CD4-positive, alpha-beta memory T cell (primary cell): ENCODE measurements at regions not wholly inside any gene's neighbourhood (a gene's known extent, or its start where the extent isn't known, plus 50 kb on each side); places are given as distances from the start of the nearest gene placed in this dataset.

Source experiments
- CTCF ChIA-PET: fragments of 350-600 bp; sonication (Branson Sonifier 250); formaldehyde crosslinking; loops from one replicate; lab custom pipeline; 2021; ENCODE audit warnings: inconsistent platforms; ENCODE audit not compliant: partially characterized antibody; lab: Charles Lee
- POLR2A ChIA-PET: fragments of 350-600 bp; sonication (Branson Sonifier 250); formaldehyde crosslinking; loops from one replicate; lab custom pipeline; 2021; ENCODE audit not compliant: partially characterized antibody; lab: Charles Lee
- DNase-seq, 5 donors: peaks; one replicate each; pipeline versions ENCODE4 v3.0.0 to v3.0.0-alpha.2; 2020 to 2022; ENCODE audit warnings: mixed read lengths in 1 of 5
- H3K27ac ChIP-seq: one replicate; pipeline ENCODE4 v1.7.0; 2013; ENCODE audit warnings: low read depth, low read length
- H3K27me3 ChIP-seq: 2 replicates; pipeline ENCODE4 v1.7.0; 2013; ENCODE audit warnings: mild to moderate bottlenecking, low read length, moderate library complexity; ENCODE audit not compliant: insufficient read depth
- H3K36me3 ChIP-seq: 2 replicates; pipeline ENCODE4 v1.7.0; 2013; ENCODE audit warnings: mild to moderate bottlenecking, low read length, moderate library complexity; ENCODE audit not compliant: insufficient read depth
- H3K4me1 ChIP-seq: 2 replicates; pipeline ENCODE4 v1.7.0; 2013; ENCODE audit warnings: mild to moderate bottlenecking, low read length, moderate library complexity; ENCODE audit not compliant: insufficient read depth
- H3K4me3 ChIP-seq, 2 donors: one replicate each; pipeline ENCODE4 v1.7.0; 2013; ENCODE audit warnings: low read length in 2 of 2, mild to moderate bottlenecking in 1 of 2
- H3K9me3 ChIP-seq, 2 donors: one replicate each; pipeline ENCODE4 v1.7.0; 2013; ENCODE audit warnings: low read length in 2 of 2, control low read depth in 1 of 2; ENCODE audit not compliant: control insufficient read depth in 1 of 2
- H3K27ac Mint-ChIP-seq, 7 donors: one replicate each; pipeline ENCODE4 v1.8.0; 2020 to 2021; ENCODE audit warnings: mixed read lengths in 7 of 7, mild to moderate bottlenecking in 6 of 7, inconsistent platforms in 3 of 7, moderate library complexity in 3 of 7
- H3K27me3 Mint-ChIP-seq, 2 donors: one replicate each; pipeline ENCODE4 v1.8.0; 2020 to 2021; ENCODE audit warnings: mixed read lengths in 2 of 2
- H3K36me3 Mint-ChIP-seq, 2 donors: one replicate each; pipeline ENCODE4 v1.8.0; 2020 to 2021; ENCODE audit warnings: mixed read lengths in 2 of 2, inconsistent platforms in 1 of 2, mild to moderate bottlenecking in 1 of 2
- H3K4me1 Mint-ChIP-seq, 4 donors: one replicate each; pipeline ENCODE4 v1.8.0; 2020 to 2021; ENCODE audit warnings: mixed read lengths in 4 of 4, mild to moderate bottlenecking in 1 of 4
- H3K4me3 Mint-ChIP-seq, 8 donors: one replicate each; pipeline ENCODE4 v1.8.0; 2020 to 2021; ENCODE audit warnings: mixed read lengths in 8 of 8, mild to moderate bottlenecking in 7 of 8, moderate library complexity in 6 of 8, inconsistent platforms in 3 of 8
- H3K9me3 Mint-ChIP-seq, 8 donors: one replicate each; pipeline ENCODE4 v1.8.0; 2020 to 2021; ENCODE audit warnings: mixed read lengths in 8 of 8, mild to moderate bottlenecking in 5 of 8, inconsistent platforms in 3 of 8, moderate library complexity in 1 of 8
- intact Hi-C: fragments of 100-400 bp; cut with micrococcal nuclease; formaldehyde crosslinking; loops from one replicate; pipeline ENCODE4 v1.15.1; 2023

GRCh38 chr2:103962670-103963069 is 891.2 kb upstream of the POU3F3 start:
- Histone ChIP-seq H3K27me3 (no peaks in the 10 kb centered on the region), H3K27ac (no peak overlapping the region), H3K4me3 (no peak overlapping the region), H3K4me1 (no peaks in the 10 kb centered on the region), H3K9me3 (no peaks in the 10 kb centered on the region), H3K36me3 (no peaks in the 10 kb centered on the region)
- no peaks in the 10 kb centered on the region for H3K27me3 Mint-ChIP-seq
- no peak overlapping the region for H3K27ac Mint-ChIP-seq
- no peaks in the 10 kb centered on the region for H3K4me1 Mint-ChIP-seq
- POLR2A ChIA-PET, result no interaction called here
- intact Hi-C loops, result no loop called here
- no peak for DNase-seq
- no peaks in the 10 kb centered on the region for H3K36me3 Mint-ChIP-seq
- H3K4me3 Mint-ChIP-seq, result no peak overlapping the region
- peaks cover 0 to 23% (median 8%) of the 10 kb centered on the region in 8 donors for H3K9me3 Mint-ChIP-seq
- CTCF ChIA-PET, result no interaction called here

- H3K9me3 Mint-ChIP-seq, result peaks cover 0 to 28% (median 8%) of the 10 kb centered on the region in 8 donors
- H3K27ac Mint-ChIP-seq, result no peak overlapping the region
- Histone ChIP-seq H3K9me3 (no peaks in the 10 kb centered on the region), H3K4me1 (no peaks in the 10 kb centered on the region), H3K27me3 (no peaks in the 10 kb centered on the region), H3K27ac (no peak overlapping the region), H3K36me3 (no peaks in the 10 kb centered on the region), H3K4me3 (no peak overlapping the region)
- intact Hi-C loops, result no loop called here
- CTCF ChIA-PET, result no interaction called here
- H3K4me1 Mint-ChIP-seq, result no peaks in the 10 kb centered on the region
- no peak overlapping the region for H3K4me3 Mint-ChIP-seq
- DNase-seq, result no peak
- POLR2A ChIA-PET, result no interaction called here
- H3K27me3 Mint-ChIP-seq, result no peaks in the 10 kb centered on the region
- no peaks in the 10 kb centered on the region for H3K36me3 Mint-ChIP-seq
Measured at GRCh38 chr2:103963146-103963725, 890.7 kb upstream of the POU3F3 start.

- CTCF ChIA-PET, result no interaction called here
- Histone ChIP-seq H3K27ac (no peak overlapping the region), H3K9me3 (no peaks in the 10 kb centered on the region), H3K4me3 (no peak overlapping the region), H3K4me1 (no peaks in the 10 kb centered on the region), H3K36me3 (no peaks in the 10 kb centered on the region), H3K27me3 (no peaks in the 10 kb centered on the region)
- DNase-seq, result no peak
- POLR2A ChIA-PET, result no interaction called here
- Mint-ChIP-seq H3K36me3 (no peaks in the 10 kb centered on the region), H3K4me3 (no peak overlapping the region), H3K27ac (no peak overlapping the region), H3K9me3 (peaks cover 0 to 12% (median 4%) of the 10 kb centered on the region in 8 donors), H3K4me1 (no peaks in the 10 kb centered on the region), H3K27me3 (no peaks in the 10 kb centered on the region)
- intact Hi-C loops, result no loop called here
Measured at GRCh38 chr2:103977241-103977640, 876.7 kb upstream of the POU3F3 start.

- Mint-ChIP-seq H3K36me3 (no peaks in the 10 kb centered on the region), H3K9me3 (peaks cover 0 to 10% (median 2%) of the 10 kb centered on the region in 8 donors), H3K27ac (no peak overlapping the region), H3K4me1 (no peaks in the 10 kb centered on the region), H3K27me3 (no peaks in the 10 kb centered on the region), H3K4me3 (no peak overlapping the region)
- no peaks in the 10 kb centered on the region for H3K27me3 ChIP-seq
- H3K36me3 ChIP-seq, result no peaks in the 10 kb centered on the region
- ChIA-PET POLR2A (no interaction called here), CTCF (no interaction called here)
- intact Hi-C loops, result no loop called here
- no peaks in the 10 kb centered on the region for H3K9me3 ChIP-seq
- H3K27ac ChIP-seq, result no peak overlapping the region
- DNase-seq, result no peak
- no peak overlapping the region for H3K4me3 ChIP-seq
- no peaks in the 10 kb centered on the region for H3K4me1 ChIP-seq
Measured at GRCh38 chr2:103977668-103978067, 876.2 kb upstream of the POU3F3 start.

- H3K36me3 ChIP-seq, result no peaks in the 10 kb centered on the region
- Mint-ChIP-seq H3K27ac (no peak overlapping the region), H3K9me3 (peaks cover 0 to 10% (median 6%) of the 10 kb centered on the region in 8 donors), H3K27me3 (no peaks in the 10 kb centered on the region), H3K36me3 (no peaks in the 10 kb centered on the region), H3K4me3 (no peak overlapping the region), H3K4me1 (no peaks in the 10 kb centered on the region)
- no peak overlapping the region for H3K27ac ChIP-seq
- no peaks in the 10 kb centered on the region for H3K4me1 ChIP-seq
- no peaks in the 10 kb centered on the region for H3K9me3 ChIP-seq
- intact Hi-C loops, result no loop called here
- ChIA-PET POLR2A (no interaction called here), CTCF (no interaction called here)
- DNase-seq, result no peak
- no peak overlapping the region for H3K4me3 ChIP-seq
- H3K27me3 ChIP-seq, result no peaks in the 10 kb centered on the region
Measured at GRCh38 chr2:103980401-103980800, 873.5 kb upstream of the POU3F3 start.

- ChIA-PET POLR2A (no interaction called here), CTCF (no interaction called here)
- Mint-ChIP-seq H3K27ac (no peak overlapping the region), H3K36me3 (no peaks in the 10 kb centered on the region), H3K27me3 (no peaks in the 10 kb centered on the region), H3K9me3 (peaks cover 0 to 9% (median 5%) of the 10 kb centered on the region in 8 donors), H3K4me1 (no peaks in the 10 kb centered on the region), H3K4me3 (no peak overlapping the region)
- no peaks in the 10 kb centered on the region for H3K4me1 ChIP-seq
- H3K27ac ChIP-seq, result no peak overlapping the region
- intact Hi-C loops, result no loop called here
- no peaks in the 10 kb centered on the region for H3K9me3 ChIP-seq
- DNase-seq, result no peak
- no peaks in the 10 kb centered on the region for H3K27me3 ChIP-seq
- no peaks in the 10 kb centered on the region for H3K36me3 ChIP-seq
- H3K4me3 ChIP-seq, result no peak overlapping the region
Measured at GRCh38 chr2:103982691-103983090, 871.2 kb upstream of the POU3F3 start.

- H3K4me1 Mint-ChIP-seq, result no peaks in the 10 kb centered on the region
- DNase-seq, result no peak
- H3K36me3 Mint-ChIP-seq, result no peaks in the 10 kb centered on the region
- no peak overlapping the region for H3K4me3 Mint-ChIP-seq
- H3K9me3 ChIP-seq, result no peaks in the 10 kb centered on the region
- no peaks in the 10 kb centered on the region for H3K4me1 ChIP-seq
- H3K36me3 ChIP-seq, result no peaks in the 10 kb centered on the region
- POLR2A ChIA-PET, result no interaction called here
- intact Hi-C loops, result no loop called here
- H3K27ac ChIP-seq, result no peak overlapping the region
- H3K4me3 ChIP-seq, result no peak overlapping the region
- CTCF ChIA-PET, result no interaction called here
- H3K9me3 Mint-ChIP-seq, result peaks cover 0 to 18% (median 8%) of the 10 kb centered on the region in 8 donors
- H3K27ac Mint-ChIP-seq, result no peak overlapping the region
- no peaks in the 10 kb centered on the region for H3K27me3 ChIP-seq
- no peaks in the 10 kb centered on the region for H3K27me3 Mint-ChIP-seq
Measured at GRCh38 chr2:103986001-103986400, 867.9 kb upstream of the POU3F3 start.

- H3K27me3 Mint-ChIP-seq, result no peaks in the 10 kb centered on the region
- no peaks in the 10 kb centered on the region for H3K27me3 ChIP-seq
- no peaks in the 10 kb centered on the region for H3K36me3 ChIP-seq
- no peak overlapping the region for H3K4me3 Mint-ChIP-seq
- no peaks in the 10 kb centered on the region for H3K36me3 Mint-ChIP-seq
- H3K9me3 ChIP-seq, result no peaks in the 10 kb centered on the region
- no peak overlapping the region for H3K4me3 ChIP-seq
- no peaks in the 10 kb centered on the region for H3K4me1 Mint-ChIP-seq
- H3K9me3 Mint-ChIP-seq, result peaks cover 0 to 27% (median 16%) of the 10 kb centered on the region in 8 donors
- DNase-seq, result no peak
- no peak overlapping the region for H3K27ac ChIP-seq
- no peak overlapping the region for H3K27ac Mint-ChIP-seq
- H3K4me1 ChIP-seq, result no peaks in the 10 kb centered on the region
- intact Hi-C loops, result no loop called here
- POLR2A ChIA-PET, result no interaction called here
- CTCF ChIA-PET, result no interaction called here
Measured at GRCh38 chr2:103991591-103991990, 862.3 kb upstream of the POU3F3 start.
